OCI-LY7 (cell line): ENCODE measurements at regions not wholly inside any gene's neighbourhood (a gene's known extent, or its start where the extent isn't known, plus 50 kb on each side); places are given as distances from the start of the nearest gene placed in this dataset.

Experiments
- EZH2phosphoT487 ChIP-seq: fragments of 200-600 bp; sonication (generic); IDR thresholded peaks from 2 replicates; pipeline ENCODE4 v1.6.1; 2018; ENCODE audit warnings: low read depth, borderline replicate concordance, mild to moderate bottlenecking, mixed run types, antibody characterized with exemption, low read length, moderate library complexity, mixed read lengths
- TF ChIP-seq, protein P1 (sequence below): fragments of 200-600 bp; sonication (generic); conservative IDR thresholded peaks from 2 replicates; pipeline ENCODE4 v1.5.1; 2014; ENCODE audit warnings: mild to moderate bottlenecking, antibody characterized with exemption, low read length, moderate library complexity, mixed read lengths

- TF ChIP-seq, protein P1, sequence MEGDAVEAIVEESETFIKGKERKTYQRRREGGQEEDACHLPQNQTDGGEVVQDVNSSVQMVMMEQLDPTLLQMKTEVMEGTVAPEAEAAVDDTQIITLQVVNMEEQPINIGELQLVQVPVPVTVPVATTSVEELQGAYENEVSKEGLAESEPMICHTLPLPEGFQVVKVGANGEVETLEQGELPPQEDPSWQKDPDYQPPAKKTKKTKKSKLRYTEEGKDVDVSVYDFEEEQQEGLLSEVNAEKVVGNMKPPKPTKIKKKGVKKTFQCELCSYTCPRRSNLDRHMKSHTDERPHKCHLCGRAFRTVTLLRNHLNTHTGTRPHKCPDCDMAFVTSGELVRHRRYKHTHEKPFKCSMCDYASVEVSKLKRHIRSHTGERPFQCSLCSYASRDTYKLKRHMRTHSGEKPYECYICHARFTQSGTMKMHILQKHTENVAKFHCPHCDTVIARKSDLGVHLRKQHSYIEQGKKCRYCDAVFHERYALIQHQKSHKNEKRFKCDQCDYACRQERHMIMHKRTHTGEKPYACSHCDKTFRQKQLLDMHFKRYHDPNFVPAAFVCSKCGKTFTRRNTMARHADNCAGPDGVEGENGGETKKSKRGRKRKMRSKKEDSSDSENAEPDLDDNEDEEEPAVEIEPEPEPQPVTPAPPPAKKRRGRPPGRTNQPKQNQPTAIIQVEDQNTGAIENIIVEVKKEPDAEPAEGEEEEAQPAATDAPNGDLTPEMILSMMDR, result no peak
- no peak for TF ChIP-seq EZH2phosphoT487
These were observed 870.2 kb downstream of the BRD1 start for GRCh38 chr22:48957311-48957986.
